HG02623 (cell line): ENCODE measurements at regions not wholly inside any gene's neighbourhood (a gene's known extent, or its start where the extent isn't known, plus 50 kb on each side); places are given as distances from the start of the nearest gene placed in this dataset.
"Not testable (repeated sequence)": the region's sequence is repeated elsewhere in the genome, so short reads cannot be mapped to it uniquely, and the experiment has no call there.

ENCODE experiments used
- ATAC-seq: cut with Tn5 transposase; IDR thresholded peaks from one replicate; pipeline ENCODE4 v1.9.1; 2021; ENCODE audit warnings: moderate library complexity; ENCODE audit not compliant: unreplicated experiment

DNA sequence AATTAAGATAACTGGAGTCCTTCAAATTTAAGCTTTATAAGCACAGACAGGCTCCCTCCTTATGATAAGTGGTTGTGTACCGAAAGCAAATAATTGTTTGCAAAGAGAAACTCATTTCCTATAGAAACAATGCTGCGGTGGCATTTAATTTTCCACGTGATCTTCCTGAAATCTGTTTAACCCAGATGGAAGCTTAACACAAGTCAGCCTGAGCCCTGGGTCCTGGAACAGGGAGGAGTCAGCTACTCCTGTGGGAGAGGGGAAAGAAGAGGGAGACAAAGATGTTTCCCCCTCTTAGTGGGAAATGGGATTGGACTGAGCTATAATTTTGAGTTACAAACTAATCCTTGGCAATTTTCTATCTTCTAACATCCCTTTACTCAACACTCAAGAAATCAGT is 136.5 kb downstream of the ELOVL4 start:
- ATAC-seq: no peak

GRCh38 chr6:79810185-79810705 is 137.1 kb downstream of the ELOVL4 start:
- ATAC-seq: no peak

- ATAC-seq: no peak
Measured at GRCh38 chr6:79808921-79809320, 138.4 kb downstream of the ELOVL4 start.

DNA sequence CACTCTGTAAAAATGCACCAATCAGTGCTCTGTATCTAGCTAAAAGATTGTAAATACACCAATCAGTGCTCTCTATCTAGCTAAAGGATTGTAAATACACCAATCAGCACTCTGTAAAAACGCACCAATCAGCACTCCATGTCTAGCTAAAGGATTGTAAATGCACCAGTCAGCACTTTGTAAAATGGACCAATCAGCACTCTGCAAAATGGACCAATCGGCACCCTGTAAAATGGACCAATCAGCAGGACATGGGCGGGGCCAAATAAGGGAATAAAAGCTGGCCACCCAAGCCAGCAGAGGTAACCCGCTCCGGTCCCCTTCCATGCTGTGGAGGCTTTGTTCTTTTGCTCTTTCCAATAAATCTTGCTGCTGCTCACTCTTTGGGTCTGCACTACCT is 140.7 kb downstream of the ELOVL4 start:
- ATAC-seq: not testable (repeated sequence)

DNA sequence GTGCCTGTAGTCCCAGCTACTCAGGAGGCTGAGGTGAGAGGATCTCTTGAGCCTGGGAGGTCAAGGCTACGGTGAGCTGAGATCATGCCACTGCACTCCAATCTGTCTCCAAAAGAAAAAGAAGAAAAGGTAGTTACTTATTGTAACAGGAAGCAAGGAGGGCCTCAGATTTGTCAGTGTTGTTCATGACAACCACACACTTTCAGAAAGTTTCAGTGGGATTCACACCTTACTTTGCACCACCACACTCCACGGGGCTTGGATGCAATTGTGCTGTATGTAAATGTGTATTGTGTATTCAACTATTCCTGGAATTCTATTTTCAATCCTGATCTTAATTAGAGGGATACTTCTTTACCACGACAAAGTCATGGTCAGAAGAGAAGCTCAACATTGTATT is 142.6 kb downstream of the ELOVL4 start:
- no peak for ATAC-seq

- ATAC-seq: no peak
Measured at GRCh38 chr6:79803917-79804316, 143.4 kb downstream of the ELOVL4 start.

DNA sequence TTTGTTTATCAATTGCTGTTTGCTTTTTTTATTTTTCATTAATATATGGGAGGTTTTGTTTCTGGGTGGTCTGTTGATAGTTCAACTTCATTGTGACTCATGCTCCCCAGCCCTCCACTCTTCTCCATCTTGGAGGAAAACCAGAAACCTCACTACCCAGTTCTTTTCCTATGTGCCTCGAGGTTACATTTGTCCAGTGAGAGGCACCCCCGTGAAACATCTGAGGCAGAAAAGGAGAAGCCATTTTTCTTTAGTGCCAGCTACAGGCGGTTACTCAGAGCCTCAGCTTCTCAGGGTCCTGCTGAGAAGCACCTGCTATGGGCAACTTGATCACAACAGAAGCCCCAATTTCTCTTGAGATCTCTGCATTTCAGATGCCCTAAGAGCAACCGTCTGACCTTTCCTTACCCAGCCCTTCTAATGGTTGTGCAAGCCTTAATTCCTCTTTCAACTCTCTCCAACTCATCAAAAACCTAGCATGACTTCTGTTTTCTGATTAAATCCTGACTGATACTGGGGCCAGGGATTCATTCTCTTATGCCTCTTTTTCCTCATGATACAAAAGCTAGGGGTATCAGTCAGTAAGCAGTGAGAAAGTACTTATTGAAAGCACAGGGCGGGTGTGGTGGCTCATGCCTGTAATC is 144.6 kb downstream of the ELOVL4 start:
- ATAC-seq: no peak

- no peak for ATAC-seq
Measured at GRCh38 chr6:79801362-79801761, 146.0 kb downstream of the ELOVL4 start.

GRCh38 chr6:79798841-79799240 is 148.5 kb downstream of the ELOVL4 start:
- ATAC-seq: no peak

DNA sequence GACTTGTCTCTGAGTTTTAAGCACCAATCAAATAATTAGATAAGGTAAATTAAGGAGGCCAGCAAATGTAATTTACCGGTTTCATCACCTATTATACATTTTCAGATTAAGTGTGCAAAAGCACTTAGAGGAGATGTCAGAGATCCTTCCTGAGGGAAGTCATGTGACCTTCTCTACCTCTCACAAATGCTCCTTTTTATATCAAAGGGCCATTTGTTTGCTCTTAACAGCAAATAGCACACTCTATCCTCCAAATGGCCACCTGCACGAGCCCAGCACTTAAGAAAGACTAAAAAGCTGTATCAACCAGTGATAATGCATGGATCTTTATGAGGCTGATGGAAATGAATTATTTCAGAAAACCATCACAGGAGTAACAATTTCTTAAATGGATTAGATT is 149.4 kb downstream of the ELOVL4 start:
- no peak for ATAC-seq

GRCh38 chr6:79797163-79797764 is 150.1 kb downstream of the ELOVL4 start:
- no peak for ATAC-seq

DNA sequence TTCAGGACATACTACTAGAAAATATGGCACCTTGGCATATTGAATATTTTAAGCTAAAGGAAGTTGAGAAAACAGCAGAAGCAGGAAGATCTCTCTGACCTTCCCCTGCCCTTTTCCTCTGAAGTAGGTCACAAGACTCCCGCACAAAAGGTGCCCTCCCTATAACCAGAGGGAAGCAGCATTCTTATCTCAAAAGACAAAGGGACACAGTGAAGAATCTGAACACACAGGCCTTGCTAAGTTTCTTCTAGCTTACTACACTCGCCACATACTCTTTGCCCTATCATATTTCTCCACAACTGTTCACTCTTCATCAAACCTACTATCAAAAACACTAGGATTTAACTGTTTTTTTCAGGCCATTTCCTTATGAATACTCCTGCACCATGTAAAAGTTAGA is 151.2 kb downstream of the ELOVL4 start:
- no peak for ATAC-seq

GRCh38 chr6:79789896-79790295 is 157.5 kb downstream of the ELOVL4 start:
- no peak for ATAC-seq

DNA sequence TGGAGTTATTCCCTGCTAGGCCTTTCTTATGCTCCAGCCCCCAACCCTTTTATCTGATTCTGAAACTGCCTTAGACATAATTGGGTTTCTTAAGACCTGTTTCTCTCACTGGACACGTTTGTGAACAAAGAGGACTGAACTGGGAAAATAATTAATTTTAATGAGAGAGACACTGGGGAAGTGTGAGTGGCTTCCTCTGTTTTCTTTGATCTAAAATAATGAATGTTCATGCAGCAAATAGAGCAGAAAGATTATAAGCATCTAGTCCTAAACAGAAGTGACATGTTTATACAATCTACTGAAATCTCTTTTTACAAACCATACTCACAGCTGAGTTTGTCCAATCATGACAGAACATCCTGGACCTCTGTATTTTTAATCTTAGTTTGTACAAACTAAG is 157.6 kb downstream of the SH3BGRL2 start:
- ATAC-seq: no peak

GRCh38 chr6:79787626-79788025 is 156.5 kb downstream of the SH3BGRL2 start:
- ATAC-seq: no peak

GRCh38 chr6:79784395-79784753 is 153.2 kb downstream of the SH3BGRL2 start:
- no peak for ATAC-seq

DNA sequence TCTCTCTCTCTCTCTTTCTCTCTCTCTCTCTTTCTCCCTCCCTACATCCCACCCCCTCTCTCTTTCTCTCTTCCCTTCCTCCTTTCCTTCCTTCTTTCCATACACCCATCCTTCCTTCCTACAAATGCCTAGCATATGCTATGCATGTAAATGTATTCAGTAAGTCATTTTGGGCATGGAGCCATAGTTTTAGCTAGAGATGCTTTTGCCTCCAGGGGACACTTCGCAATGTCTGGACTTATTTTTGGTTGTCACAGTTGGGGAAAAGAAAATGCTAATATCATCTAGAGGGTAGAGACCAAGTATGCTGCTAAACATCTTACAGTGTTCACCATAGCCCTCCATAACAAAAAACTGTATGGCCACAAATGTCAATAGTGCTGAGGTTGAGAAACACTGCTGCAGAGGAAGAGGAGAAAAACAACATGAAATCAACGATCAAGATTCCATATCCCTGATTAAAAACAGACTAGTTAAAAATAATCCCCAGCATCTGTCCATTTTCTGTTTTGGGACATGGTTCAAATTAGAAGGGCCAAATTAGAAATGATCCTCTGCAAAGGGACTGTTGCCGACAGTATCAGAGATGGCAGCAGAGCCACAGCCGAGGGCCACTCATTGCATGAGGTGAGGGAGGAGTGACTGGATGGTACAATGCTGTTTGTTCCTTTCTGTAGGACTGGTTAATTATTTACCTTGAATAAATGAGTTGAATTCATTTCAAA is 152.7 kb downstream of the SH3BGRL2 start:
- no peak for ATAC-seq

- no peak for ATAC-seq
Measured at GRCh38 chr6:79782792-79783580, 151.9 kb downstream of the SH3BGRL2 start.

DNA sequence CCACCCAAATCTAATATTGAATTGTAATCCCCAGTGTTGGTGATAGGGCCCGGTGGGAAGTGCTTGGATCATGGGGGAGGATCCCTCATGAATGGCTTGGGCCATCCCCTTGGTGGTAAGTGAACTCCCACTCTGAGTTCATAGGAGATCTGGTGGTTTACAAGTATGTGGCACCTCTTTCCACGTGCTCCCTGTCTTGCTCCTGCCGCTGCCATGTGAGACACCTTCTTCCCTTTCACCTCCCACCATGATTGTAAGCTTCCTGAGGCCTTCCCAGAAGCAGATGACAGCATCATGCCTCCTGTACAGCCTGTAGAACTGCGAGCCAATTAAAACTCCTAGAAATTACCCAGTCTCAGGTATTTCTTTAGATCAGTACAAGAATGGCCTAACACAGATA is 150.8 kb downstream of the SH3BGRL2 start:
- no peak for ATAC-seq

- ATAC-seq: no peak
Measured at GRCh38 chr6:79780881-79781280, 149.8 kb downstream of the SH3BGRL2 start.

GRCh38 chr6:79778816-79779215 is 147.7 kb downstream of the SH3BGRL2 start:
- ATAC-seq: no peak
